ENCODE measurements at regions not wholly inside any gene's neighbourhood (a gene's known extent, or its start where the extent isn't known, plus 50 kb on each side); places are given as distances from the start of the nearest gene placed in this dataset.

GRCh38 chr4:138689593-138689992, 326.0 kb upstream of the NOCT start:
- no peak for TF ChIP-seq CTCF (conservative IDR thresholded peaks at IDR 0.05; ENCODE audit: low read length)
- TF ChIP-seq EZH2phosphoT487 (IDR thresholded peaks at IDR 0.05; ENCODE audit: borderline replicate concordance), result no peak
